Liver (tissue), 8 donors: ENCODE measurements at regions not wholly inside any gene's neighbourhood (a gene's known extent, or its start where the extent isn't known, plus 50 kb on each side); places are given as distances from the start of the nearest gene placed in this dataset.

Experiments
- DNase-seq: peaks from one replicate; pipeline ENCODE4 v3.0.0-alpha.2; 2017; ENCODE audit warnings: low spot score
- H3K27ac ChIP-seq, 2 donors: one replicate each; pipeline ENCODE4 v1.7.0; 2013; ENCODE audit warnings: inconsistent platforms in 2 of 2, low read length in 2 of 2, control low read depth in 1 of 2, low read depth in 1 of 2, mild to moderate bottlenecking in 1 of 2
- H3K27me3 ChIP-seq, 4 donors: one replicate each; pipeline versions ENCODE4 v1.6.1 to v1.7.0; 2013; ENCODE audit warnings: low read length in 3 of 4, inconsistent platforms in 1 of 4, mild to moderate bottlenecking in 1 of 4, moderate library complexity in 1 of 4; ENCODE audit not compliant: control insufficient read depth in 4 of 4, insufficient read depth in 4 of 4
- H3K36me3 ChIP-seq, 4 donors: one replicate each; pipeline versions ENCODE4 v1.6.1 to v1.7.0; 2013; ENCODE audit warnings: low read length in 3 of 4, mild to moderate bottlenecking in 3 of 4, low read depth in 1 of 4, moderate library complexity in 1 of 4; ENCODE audit not compliant: control insufficient read depth in 4 of 4, insufficient read depth in 3 of 4
- H3K4me1 ChIP-seq, 4 donors: one replicate each; pipeline versions ENCODE4 v1.6.1 to v1.7.0; 2013; ENCODE audit warnings: low read length in 3 of 4, mild to moderate bottlenecking in 3 of 4, moderate library complexity in 1 of 4; ENCODE audit not compliant: control insufficient read depth in 4 of 4, insufficient read depth in 4 of 4
- H3K4me3 ChIP-seq, 3 donors: one replicate each; pipeline versions ENCODE4 v1.6.1 to v1.7.0; 2013; ENCODE audit warnings: low read length in 3 of 3, control low read depth in 1 of 3, low read depth in 1 of 3, mild to moderate bottlenecking in 1 of 3
- H3K9ac ChIP-seq, 2 donors: one replicate each; pipeline ENCODE4 v1.7.0; 2013; ENCODE audit warnings: low read length in 2 of 2, mild to moderate bottlenecking in 2 of 2, moderate library complexity in 2 of 2, control low read depth in 1 of 2, low read depth in 1 of 2
- H3K9me3 ChIP-seq, 4 donors: one replicate each; pipeline versions ENCODE4 v1.6.1 to v1.7.0; 2013; ENCODE audit warnings: low read length in 3 of 4; ENCODE audit not compliant: control insufficient read depth in 4 of 4
- ATF3 ChIP-seq: IDR thresholded peaks from 2 replicates; pipeline ENCODE4 v1.6.1; 2016; ENCODE audit warnings: antibody characterized with exemption
- CTCF ChIP-seq: fragments of 150-350 bp; IDR thresholded peaks from 2 replicates; pipeline ENCODE4 v1.5.1; 2017; ENCODE audit warnings: improper control_type of control experiment, low read depth, low read length; ENCODE audit not compliant: missing input control
- EGR1 ChIP-seq, 2 donors: IDR thresholded peaks; 2 replicates each; pipeline ENCODE4 v1.6.1; 2016 to 2018; ENCODE audit warnings: antibody characterized with exemption in 2 of 2, low read depth in 2 of 2
- FOXA1 ChIP-seq: IDR thresholded peaks from 2 replicates; pipeline ENCODE4 v1.6.1; 2016; ENCODE audit warnings: antibody characterized with exemption
- FOXA2 ChIP-seq: IDR thresholded peaks from 2 replicates; pipeline ENCODE4 v1.6.1; 2016; ENCODE audit warnings: antibody characterized with exemption
- GABPA ChIP-seq, 2 donors: IDR thresholded peaks in 1 of 2; conservative IDR thresholded peaks in 1 of 2; 2 replicates each; pipeline ENCODE4 v1.6.1; 2016; ENCODE audit warnings: antibody characterized with exemption in 2 of 2, mild to moderate bottlenecking in 1 of 2, moderate library complexity in 1 of 2
- HNF4A ChIP-seq, 2 donors: conservative IDR thresholded peaks; 2 replicates each; pipeline ENCODE4 v1.6.1; 2016; ENCODE audit warnings: antibody characterized with exemption in 2 of 2, mild to moderate bottlenecking in 2 of 2
- HNF4G ChIP-seq: IDR thresholded peaks from 2 replicates; pipeline ENCODE4 v1.6.1; 2016; ENCODE audit warnings: antibody characterized with exemption
- JUND ChIP-seq, 2 donors: IDR thresholded peaks; 2 replicates each; pipeline ENCODE4 v1.6.1; 2016; ENCODE audit warnings: antibody characterized with exemption in 2 of 2
- MAX ChIP-seq: IDR thresholded peaks from 2 replicates; pipeline ENCODE4 v1.6.1; 2016; ENCODE audit warnings: antibody characterized with exemption
- NR2F2 ChIP-seq: IDR thresholded peaks from 2 replicates; pipeline ENCODE4 v1.6.1; 2016; ENCODE audit warnings: antibody characterized with exemption
- RAD21 ChIP-seq, 2 donors: IDR thresholded peaks; 2 replicates each; pipeline ENCODE4 v1.6.1; 2016; ENCODE audit warnings: antibody characterized with exemption in 2 of 2, mild to moderate bottlenecking in 2 of 2
- REST ChIP-seq: IDR thresholded peaks from 2 replicates; pipeline ENCODE4 v1.6.1; 2016; ENCODE audit warnings: antibody characterized with exemption, mild to moderate bottlenecking
- RXRA ChIP-seq, 2 donors: IDR thresholded peaks; 2 replicates each; pipeline ENCODE4 v1.6.1; 2017 to 2018; ENCODE audit warnings: antibody characterized with exemption in 2 of 2, mild to moderate bottlenecking in 1 of 2
- SP1 ChIP-seq: IDR thresholded peaks from 2 replicates; pipeline ENCODE4 v1.6.1; 2018; ENCODE audit warnings: antibody characterized with exemption, mild to moderate bottlenecking
- TAF1 ChIP-seq: conservative IDR thresholded peaks from 2 replicates; pipeline ENCODE4 v1.6.1; 2016; ENCODE audit warnings: antibody characterized with exemption, mild to moderate bottlenecking
- YY1 ChIP-seq: IDR thresholded peaks from 2 replicates; pipeline ENCODE4 v1.6.1; 2016; ENCODE audit warnings: antibody characterized with exemption, mild to moderate bottlenecking
- ZBTB33 ChIP-seq: IDR thresholded peaks from 2 replicates; pipeline ENCODE4 v1.6.1; 2016; ENCODE audit warnings: antibody characterized with exemption
- WGBS: extraction: QIAGEN DNeasy Blood & Tissue Kit; methylation state at CpG from one replicate; pipeline ENCODE4 v1.1.7; 2013; 5-methylcytosine and 5-hydroxymethylcytosine counted together
- donor health status: healthy.
- donor health status: healthy.
- donor health status: healthy.
- donor health status: healthy.
- donor health status: healthy.

GRCh38 chr6:170208182-170208601, 82.7 kb downstream of the DLL1 start:
- DNase-seq: no peak
- 92% methylated on average over 15 of the region's 15 CpGs for WGBS
- H3K4me3 ChIP-seq: no peak overlapping the region
- H3K27ac ChIP-seq: no peak overlapping the region
- H3K4me1 ChIP-seq: no peaks in the 10 kb centered on the region
- H3K36me3 ChIP-seq: no peaks in the 10 kb centered on the region
- no peaks in the 10 kb centered on the region for H3K9me3 ChIP-seq
- H3K9ac ChIP-seq: no peak overlapping the region
- TF ChIP-seq EGR1 (IDR thresholded peaks at IDR 0.05; ENCODE audit: low read depth in 2 of 2): no peak
- no peak for TF ChIP-seq HNF4A (conservative IDR thresholded peaks at IDR 0.05)
- no peak for TF ChIP-seq ZBTB33
- no peak for TF ChIP-seq RXRA (IDR thresholded peaks at IDR 0.05)
- no peak for TF ChIP-seq ATF3
- TF ChIP-seq JUND (IDR thresholded peaks at IDR 0.05): no peak
- no peak for TF ChIP-seq GABPA (IDR thresholded peaks at IDR 0.05 in 1 of 2, conservative IDR thresholded peaks at IDR 0.05 in 1 of 2)
- TF ChIP-seq CTCF: no peak
- TF ChIP-seq FOXA2: no peak
- no peak for TF ChIP-seq SP1
- no peak for TF ChIP-seq RAD21 (IDR thresholded peaks at IDR 0.05)
- no peak for TF ChIP-seq YY1
- no peak for TF ChIP-seq MAX
- TF ChIP-seq NR2F2: no peak
- TF ChIP-seq TAF1: no peak
- no peak for TF ChIP-seq REST
- TF ChIP-seq FOXA1: no peak
- TF ChIP-seq HNF4G: no peak
- no peaks in the 10 kb centered on the region for H3K27me3 ChIP-seq
